NCI-H2227 treated with DMSO at 0.1 percent for 48 hours (cell line): ENCODE measurements at regions not wholly inside any gene's neighbourhood (a gene's known extent, or its start where the extent isn't known, plus 50 kb on each side); places are given as distances from the start of the nearest gene placed in this dataset.
"Not testable (repeated sequence)": the region's sequence is repeated elsewhere in the genome, so short reads cannot be mapped to it uniquely, and the experiment has no call there.

ENCODE experiments used
- DNase-seq: peaks from one replicate; lab custom pipeline; 2025; lab: John Stamatoyannopoulos, UW

DNA sequence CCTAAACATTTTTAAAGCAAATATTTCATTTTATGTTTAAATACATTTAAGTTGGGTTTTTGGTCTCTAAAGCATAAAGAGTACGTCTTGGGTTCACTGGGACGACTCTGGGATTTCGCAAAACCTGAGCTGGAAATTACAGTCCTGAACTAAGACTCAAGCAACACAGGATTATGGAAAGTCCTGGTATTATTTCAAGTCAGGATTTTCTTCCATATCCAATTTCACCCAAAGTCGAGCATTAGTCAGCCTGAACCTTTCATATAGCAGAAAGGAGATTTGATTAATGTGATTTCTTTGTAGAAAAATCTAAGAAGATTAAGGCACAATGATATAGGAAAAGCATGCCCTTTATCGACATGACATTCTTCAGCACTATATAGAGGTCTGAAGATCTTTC is 100.0 kb downstream of the MTERF1 start:
- DNase-seq, result no peak

DNA sequence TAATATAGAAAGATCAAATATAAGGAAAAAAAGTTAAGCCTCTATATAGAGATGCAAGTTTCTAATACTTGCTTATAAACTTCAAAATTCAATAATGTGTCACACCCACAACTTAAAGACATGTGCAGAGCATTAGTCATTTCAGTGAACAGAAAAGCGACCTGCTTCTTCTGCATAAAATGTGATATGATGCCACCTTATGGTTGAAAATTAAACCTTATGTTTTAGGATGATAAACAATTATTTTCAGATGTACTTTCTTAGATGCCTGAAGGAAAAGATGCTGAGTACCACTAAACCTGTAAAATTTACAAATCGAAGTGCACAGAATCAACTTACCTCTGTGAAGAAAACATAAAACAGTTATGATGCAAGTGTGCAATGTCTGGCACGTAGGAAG is 96.0 kb downstream of the MTERF1 start:
- no peak for DNase-seq

DNA sequence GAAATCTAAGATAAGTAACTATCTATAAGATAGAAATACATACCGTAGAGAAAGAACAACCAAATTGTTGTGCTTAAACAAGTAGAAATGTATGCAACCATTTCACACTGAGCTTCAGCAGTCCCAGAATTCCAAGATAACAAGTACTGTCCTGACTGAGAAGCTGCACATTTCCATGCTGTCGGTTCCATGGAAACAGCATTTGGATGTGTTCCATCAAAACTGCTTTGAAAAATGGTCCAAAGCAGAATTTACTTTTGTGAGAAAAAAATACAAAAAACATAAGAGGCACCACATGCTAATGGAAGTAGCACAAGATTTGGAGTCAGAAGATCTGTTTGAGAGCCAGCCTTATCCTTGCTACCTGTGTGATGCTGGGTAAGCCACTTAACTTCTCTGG is 92.6 kb downstream of the MTERF1 start:
- DNase-seq, result no peak

DNA sequence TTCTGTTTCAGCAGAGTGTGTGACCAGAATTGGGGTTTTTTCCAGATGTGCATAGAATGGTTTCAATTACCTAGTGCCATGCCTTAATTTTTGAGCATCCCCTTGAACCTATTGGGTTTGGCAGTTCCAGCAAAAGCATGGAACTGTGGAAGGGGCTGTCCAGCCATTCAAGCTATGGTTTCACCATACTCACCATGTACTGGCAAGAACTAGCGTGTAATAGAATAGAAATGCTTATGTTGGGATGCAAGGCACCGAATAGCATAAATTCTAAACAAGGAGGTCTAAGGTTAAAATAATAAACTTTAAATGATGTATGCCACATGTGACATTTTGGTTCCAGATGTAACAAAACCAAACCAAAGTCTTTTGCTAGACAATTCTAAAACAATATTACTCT is 91.4 kb downstream of the MTERF1 start:
- DNase-seq, result no peak

DNA sequence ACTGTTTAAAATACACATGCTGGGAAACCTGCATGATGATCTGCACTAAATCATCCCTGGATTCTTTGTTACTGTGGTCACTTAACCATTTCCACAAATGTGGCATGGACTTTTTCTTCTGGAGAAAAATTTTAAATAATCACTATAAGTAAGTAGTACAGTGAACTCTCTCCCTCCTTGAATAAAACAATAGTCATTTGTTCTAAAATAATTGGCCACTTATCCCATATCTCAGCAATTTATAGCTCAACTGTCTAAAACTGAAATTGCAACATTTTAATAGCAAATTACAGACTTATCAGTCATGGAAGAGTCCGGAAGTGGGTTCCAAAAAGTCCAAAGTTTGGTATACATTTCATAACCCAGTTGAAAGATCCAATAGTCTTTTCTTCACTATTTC is 90.9 kb downstream of the MTERF1 start:
- DNase-seq, result no peak

DNA sequence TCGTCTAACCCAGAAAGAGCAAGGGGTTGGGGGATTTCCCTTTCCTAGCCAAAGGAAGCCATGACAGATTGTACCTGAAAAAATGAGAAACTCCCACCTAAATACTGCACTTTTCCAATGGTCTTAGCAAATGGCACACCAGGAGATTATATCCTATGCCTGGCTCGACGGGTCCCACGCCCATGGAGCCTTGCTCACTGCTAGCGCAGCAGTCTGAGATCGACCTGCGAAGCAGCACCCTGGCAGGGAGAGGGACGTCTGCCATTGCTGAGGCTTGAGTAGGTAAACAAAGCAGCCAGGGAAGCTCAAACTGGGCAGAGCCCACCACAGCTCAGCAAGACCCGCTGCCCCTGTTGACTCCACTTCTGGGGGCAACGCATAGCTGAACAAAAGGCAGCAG is 89.9 kb downstream of the MTERF1 start:
- DNase-seq, result not testable (repeated sequence)

DNA sequence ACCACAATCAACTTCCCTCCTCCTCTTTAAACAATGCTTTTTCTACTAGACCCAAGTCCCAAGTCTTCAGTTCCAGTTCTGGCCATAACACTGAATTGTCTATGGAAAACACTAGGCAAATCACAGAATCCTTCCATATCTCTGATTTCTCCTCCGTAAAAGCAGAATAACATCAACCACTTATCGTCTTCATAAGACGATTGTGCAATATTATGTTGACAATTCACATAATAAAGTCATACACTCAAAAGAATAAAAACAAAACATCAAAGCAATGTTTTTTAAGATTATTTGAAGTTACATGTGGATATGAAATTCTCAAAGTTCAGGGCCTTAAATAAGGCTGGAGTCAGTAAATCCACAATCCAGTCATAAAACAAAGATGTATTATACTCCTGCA is 84.4 kb downstream of the MTERF1 start:
- no peak for DNase-seq

DNA sequence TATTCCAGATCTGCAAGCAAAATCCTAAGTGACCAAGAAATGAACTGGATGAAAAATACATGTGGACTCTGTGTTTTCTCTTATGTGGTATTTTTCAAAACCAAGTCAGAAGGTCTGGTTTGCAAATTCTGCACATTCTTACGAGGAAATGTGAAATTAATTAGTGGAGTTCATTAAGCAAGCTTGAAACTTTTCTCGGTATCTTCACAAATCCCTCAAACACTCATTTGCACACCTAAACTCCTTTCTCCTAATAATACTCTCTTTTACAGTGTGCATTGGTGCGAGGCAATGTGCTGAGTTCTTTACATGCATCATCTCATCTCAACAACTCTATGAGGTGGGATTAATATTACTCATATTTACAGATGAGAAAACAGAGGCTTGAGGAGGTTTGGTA is 82.1 kb downstream of the MTERF1 start:
- no peak for DNase-seq

DNA sequence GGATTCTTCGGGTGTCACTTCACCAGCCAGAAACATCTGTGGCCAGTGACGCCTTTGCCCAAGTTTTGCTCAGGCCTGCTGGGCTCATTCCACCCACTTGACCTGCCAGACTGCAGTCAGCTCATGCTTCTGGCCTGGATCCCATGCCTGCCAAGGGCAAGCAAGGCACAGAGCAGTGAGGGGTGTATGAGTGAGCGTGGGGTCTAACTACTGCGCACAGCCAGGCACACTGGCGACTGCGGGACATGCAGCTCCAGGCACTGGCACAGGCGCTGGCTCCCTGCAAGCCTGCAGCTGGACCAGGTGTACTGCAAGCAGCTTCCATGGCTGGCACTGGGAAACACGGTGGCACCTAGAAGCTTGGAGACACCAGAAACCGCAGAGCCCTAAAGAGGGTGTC is 80.1 kb downstream of the MTERF1 start:
- no peak for DNase-seq

DNA sequence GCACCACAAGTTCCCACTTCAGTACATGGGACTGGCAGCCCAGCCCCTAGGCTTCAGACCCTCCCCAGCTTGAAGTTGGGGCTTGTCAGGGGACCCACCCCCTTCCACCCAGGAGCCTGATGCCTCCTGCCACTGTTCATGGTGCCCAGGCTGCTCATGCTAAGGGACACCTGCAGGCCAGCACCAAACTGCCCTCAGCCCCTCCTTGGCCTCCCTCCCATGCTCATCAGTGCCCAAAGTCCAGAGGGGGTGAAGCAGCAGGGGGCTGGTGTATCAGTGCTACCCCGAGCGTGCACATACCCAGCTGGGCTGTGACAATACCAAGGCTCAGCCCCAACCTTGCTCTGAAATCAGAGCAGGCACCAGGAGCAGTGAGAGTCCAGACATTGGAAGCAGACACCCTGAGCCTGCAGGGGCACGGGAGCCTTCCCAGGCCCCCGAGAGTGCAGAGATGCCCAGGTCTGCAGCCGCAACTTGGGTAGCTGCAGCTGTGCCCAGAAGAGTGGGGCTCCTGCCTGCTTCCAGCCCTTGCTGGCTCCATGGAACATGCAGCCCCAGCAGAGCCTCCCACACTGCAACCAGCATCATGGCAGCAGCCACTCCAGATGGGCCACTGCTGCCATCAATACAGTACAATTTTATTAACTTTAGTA is 79.0 kb downstream of the MTERF1 start:
- no peak for DNase-seq

DNA sequence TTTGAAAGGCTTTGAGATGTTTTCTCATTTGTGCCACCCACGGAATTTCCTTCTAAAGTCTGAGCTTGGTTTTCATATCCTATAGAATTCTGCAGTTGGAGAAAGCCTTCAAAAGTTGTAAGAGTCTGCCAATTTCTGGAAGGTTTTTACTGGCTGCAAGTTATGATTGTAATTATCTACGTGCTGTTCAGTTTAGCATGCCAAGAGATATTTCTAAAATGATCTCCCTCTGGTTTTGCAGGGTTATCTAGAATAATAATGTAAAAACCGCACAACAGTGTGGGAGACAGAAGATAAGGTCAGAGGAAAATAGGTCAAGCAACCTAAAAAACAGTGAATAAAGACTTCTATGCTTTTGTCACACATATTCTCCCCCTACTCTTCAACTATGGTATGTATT is 69.3 kb downstream of the MTERF1 start:
- DNase-seq, result no peak

DNA sequence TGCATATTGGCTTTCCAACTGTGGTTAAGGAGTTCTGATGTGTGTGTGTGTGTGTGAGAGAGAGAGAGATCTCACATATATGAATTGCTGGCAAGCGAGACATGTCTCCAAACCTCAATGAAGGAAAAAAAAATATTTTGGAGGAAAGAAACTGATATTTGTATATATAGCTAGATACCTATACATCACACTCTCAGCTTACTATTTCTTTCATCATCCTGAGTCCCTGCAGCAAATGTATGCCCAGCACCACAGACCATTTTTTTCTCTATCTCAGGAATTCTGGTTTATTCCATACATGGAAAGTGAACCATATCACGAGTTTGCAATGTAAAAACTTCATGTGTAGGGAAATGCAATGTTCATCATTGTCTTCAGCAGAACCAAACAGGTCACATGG is 68.9 kb downstream of the MTERF1 start:
- DNase-seq, result no peak

DNA sequence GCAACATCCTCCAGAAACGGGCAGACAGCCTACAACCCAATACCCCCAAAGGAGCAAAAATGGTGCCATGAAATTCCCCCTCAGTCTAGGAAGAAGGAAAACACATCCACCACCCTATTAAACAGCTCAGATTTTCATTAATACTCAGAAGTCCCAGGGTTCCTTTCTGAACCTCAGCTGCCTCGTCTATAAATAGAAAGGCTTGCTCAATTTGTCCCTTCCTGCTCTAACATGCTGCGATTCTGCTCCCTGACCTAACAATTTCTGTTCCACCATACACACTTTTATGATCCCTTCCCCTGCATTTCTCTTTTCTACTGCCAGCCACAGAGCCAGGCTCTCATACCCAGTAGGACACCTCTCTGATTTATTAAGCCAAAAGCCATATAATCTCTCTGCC is 68.1 kb downstream of the MTERF1 start:
- no peak for DNase-seq

DNA sequence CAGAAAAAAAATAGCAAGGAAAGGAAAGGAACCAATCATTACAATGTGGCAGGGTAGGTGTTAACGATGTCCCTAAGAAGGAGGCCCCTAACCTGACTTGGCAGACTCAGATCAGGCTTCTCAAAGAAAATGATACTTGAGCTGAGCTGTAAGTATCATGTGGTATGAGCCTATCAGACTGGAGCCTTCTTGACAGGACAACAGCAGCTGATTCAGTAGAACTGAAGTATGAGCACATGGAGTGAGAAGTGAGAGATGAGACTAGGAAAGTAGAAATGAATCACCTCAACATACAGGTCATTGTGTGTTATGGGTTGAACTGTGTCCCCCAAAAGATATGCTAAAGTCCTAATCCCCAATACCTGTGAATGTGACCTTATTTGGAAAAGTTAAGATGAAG is 66.3 kb downstream of the MTERF1 start:
- DNase-seq, result no peak
